ENCODE measurements at regions not wholly inside any gene's neighbourhood (a gene's known extent, or its start where the extent isn't known, plus 50 kb on each side); places are given as distances from the start of the nearest gene placed in this dataset.
"Not testable (repeated sequence)": the region's sequence is repeated elsewhere in the genome, so short reads cannot be mapped to it uniquely, and the experiment has no call there.

DNA sequence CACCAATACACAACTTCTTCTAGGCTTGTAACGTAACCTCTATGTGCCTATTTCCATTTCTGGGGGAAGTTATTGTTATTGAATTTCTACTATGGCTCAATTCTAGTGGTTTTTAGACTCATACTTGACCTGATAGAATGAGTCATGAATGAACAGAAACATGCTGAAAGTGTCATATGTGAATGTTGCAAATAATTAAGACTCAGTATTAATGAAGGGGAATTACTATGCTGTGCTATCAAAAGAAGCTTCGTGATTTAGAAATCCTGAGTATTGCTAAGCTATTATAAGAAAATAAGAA is 135.1 kb upstream of the ZWINT start:
- Mint-ChIP-seq H3K36me3 (ENCODE audit: low read depth) (no peaks in the 10 kb centered on the region), H3K27ac (no peak overlapping the region), H3K4me3 (no peak overlapping the region), H3K27me3 (ENCODE audit: low read depth) (no peaks in the 10 kb centered on the region), H3K4me1 (ENCODE audit: low read depth) (no peaks in the 10 kb centered on the region), H3K9me3 (peaks cover 8% of the 10 kb centered on the region)

DNA sequence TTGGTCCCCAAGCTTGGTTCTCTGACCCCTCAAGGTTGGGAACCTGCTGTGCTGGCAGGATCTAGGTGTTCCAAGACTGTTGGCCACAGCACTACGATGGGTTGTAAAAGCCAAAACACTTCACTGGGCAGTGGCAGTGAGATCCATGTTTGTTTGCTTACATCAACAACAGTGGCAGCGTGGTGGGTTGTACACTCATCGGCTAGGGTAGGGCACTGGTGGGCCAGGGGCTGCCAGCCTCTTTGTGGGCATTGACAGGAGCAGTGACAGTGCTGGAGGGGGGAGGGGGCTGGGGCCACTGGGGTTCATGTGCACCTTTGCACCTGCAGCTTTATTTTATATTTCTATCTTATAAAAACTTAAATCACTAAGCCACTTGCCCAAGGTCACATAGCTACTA is 126.7 kb upstream of the ZWINT start:
- H3K4me3 Mint-ChIP-seq: no peak overlapping the region
- H3K36me3 Mint-ChIP-seq (ENCODE audit: low read depth): no peaks in the 10 kb centered on the region
- no peaks in the 10 kb centered on the region for H3K27me3 Mint-ChIP-seq (ENCODE audit: low read depth)
- H3K9me3 Mint-ChIP-seq: peaks cover 3% of the 10 kb centered on the region
- no peaks in the 10 kb centered on the region for H3K4me1 Mint-ChIP-seq (ENCODE audit: low read depth)
- H3K27ac Mint-ChIP-seq: no peak overlapping the region

DNA sequence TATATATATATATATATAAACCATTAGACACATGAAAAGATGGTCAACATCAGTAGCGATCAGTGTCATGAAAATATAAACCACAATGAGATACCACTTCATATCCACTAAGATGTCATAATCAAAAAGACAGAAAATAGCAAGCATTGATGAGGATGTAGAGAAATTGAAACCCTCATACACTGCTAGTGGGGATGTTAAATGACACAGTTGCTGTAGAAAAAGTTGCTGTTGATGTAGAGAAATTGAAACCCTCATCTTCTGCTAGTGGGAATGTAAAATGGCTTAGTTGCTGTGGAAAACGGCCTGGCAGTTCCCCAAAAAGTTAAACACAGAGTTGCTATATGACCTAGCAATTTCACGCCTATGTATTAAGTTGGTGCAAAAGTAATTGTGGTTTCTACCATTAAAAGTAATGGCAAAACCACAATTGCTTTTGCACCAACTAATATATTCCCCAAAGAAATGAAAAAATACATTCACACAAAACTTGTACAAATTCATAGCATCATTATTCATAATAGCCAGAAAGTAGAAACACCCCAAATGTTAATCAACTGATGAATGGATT is 120.5 kb upstream of the ZWINT start:
- no peaks in the 10 kb centered on the region for H3K27me3 Mint-ChIP-seq (ENCODE audit: low read depth)
- H3K4me1 Mint-ChIP-seq (ENCODE audit: low read depth): no peaks in the 10 kb centered on the region
- H3K4me3 Mint-ChIP-seq: no peak overlapping the region
- no peak overlapping the region for H3K27ac Mint-ChIP-seq
- no peaks in the 10 kb centered on the region for H3K9me3 Mint-ChIP-seq
- no peaks in the 10 kb centered on the region for H3K36me3 Mint-ChIP-seq (ENCODE audit: low read depth)

GRCh38 chr10:56472978-56473377 is 111.9 kb upstream of the ZWINT start:
- no peak overlapping the region for H3K4me3 Mint-ChIP-seq
- no peaks in the 10 kb centered on the region for H3K4me1 Mint-ChIP-seq (ENCODE audit: low read depth)
- no peak overlapping the region for H3K27ac Mint-ChIP-seq
- H3K9me3 Mint-ChIP-seq: no peaks in the 10 kb centered on the region
- H3K27me3 Mint-ChIP-seq (ENCODE audit: low read depth): no peaks in the 10 kb centered on the region
- no peaks in the 10 kb centered on the region for H3K36me3 Mint-ChIP-seq (ENCODE audit: low read depth)

GRCh38 chr10:56470701-56471100 is 109.6 kb upstream of the ZWINT start:
- Mint-ChIP-seq H3K36me3 (ENCODE audit: low read depth) (no peaks in the 10 kb centered on the region), H3K27ac (no peak overlapping the region), H3K27me3 (ENCODE audit: low read depth) (no peaks in the 10 kb centered on the region), H3K9me3 (peaks cover 6% of the 10 kb centered on the region), H3K4me1 (ENCODE audit: low read depth) (no peaks in the 10 kb centered on the region), H3K4me3 (no peak overlapping the region)

DNA sequence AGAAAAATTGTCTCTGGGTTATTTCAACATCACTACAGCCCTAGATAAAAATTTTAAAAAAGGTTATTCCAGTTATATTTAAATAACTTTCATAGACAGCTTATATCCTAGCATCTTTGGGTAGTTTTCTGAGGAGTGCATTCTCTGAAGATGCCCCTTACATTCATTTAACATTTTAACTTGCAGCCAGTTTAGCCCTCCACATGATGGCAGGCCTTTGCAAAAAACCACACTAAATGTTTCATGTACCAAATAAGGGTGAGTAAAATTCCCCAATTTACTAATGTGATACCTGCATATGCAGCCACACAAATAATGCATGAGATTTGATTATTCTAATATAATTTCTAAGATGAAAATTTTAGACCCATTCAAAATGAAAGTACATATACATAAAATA is 108.4 kb upstream of the ZWINT start:
- no peaks in the 10 kb centered on the region for H3K36me3 Mint-ChIP-seq (ENCODE audit: low read depth)

DNA sequence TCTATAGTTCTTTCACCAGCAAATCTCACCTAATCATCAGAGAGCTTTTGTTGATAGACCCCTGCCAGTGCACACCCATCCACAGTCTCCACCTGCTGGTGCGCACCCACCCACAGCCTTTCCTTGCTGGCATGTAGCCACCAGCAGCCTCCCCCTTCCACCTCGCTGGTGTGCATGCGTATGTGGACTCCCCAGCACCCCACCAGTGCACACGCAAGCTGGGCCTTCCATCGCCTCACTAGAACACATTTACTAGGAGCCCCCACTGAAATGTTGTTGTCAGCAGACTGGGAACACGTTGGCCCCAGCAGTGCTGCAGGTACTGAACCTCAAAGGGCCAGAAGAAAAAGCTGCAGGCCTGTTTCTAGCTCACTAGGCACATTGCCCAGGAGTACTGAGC is 104.9 kb upstream of the ZWINT start:
- Mint-ChIP-seq H3K9me3 (peaks cover 6% of the 10 kb centered on the region), H3K27ac (no peak overlapping the region), H3K27me3 (ENCODE audit: low read depth) (no peaks in the 10 kb centered on the region), H3K4me1 (ENCODE audit: low read depth) (no peaks in the 10 kb centered on the region), H3K4me3 (no peak overlapping the region), H3K36me3 (ENCODE audit: low read depth) (no peaks in the 10 kb centered on the region)

More for the DNA sequence above, 108.4 kb upstream of the ZWINT start:
- Mint-ChIP-seq H3K27ac (no peak overlapping the region), H3K4me1 (ENCODE audit: low read depth) (no peaks in the 10 kb centered on the region), H3K4me3 (no peak overlapping the region), H3K27me3 (ENCODE audit: low read depth) (no peaks in the 10 kb centered on the region), H3K9me3 (peaks cover 6% of the 10 kb centered on the region)

- no peaks in the 10 kb centered on the region for H3K36me3 Mint-ChIP-seq (ENCODE audit: low read depth)
- H3K27me3 Mint-ChIP-seq (ENCODE audit: low read depth): no peaks in the 10 kb centered on the region
- H3K4me3 Mint-ChIP-seq: no peak overlapping the region
- H3K27ac Mint-ChIP-seq: no peak overlapping the region
- no peaks in the 10 kb centered on the region for H3K4me1 Mint-ChIP-seq (ENCODE audit: low read depth)
- peaks cover 13% of the 10 kb centered on the region for H3K9me3 Mint-ChIP-seq
Measured at GRCh38 chr10:56449770-56450169, 88.7 kb upstream of the ZWINT start.

- H3K4me3 Mint-ChIP-seq; H3K27ac Mint-ChIP-seq; H3K4me1 Mint-ChIP-seq (ENCODE audit: low read depth); H3K36me3 Mint-ChIP-seq (ENCODE audit: low read depth); H3K27me3 Mint-ChIP-seq (ENCODE audit: low read depth): not testable (repeated sequence)
- peaks cover 13% of the 10 kb centered on the region for H3K9me3 Mint-ChIP-seq
Measured at GRCh38 chr10:56447613-56448012, 86.6 kb upstream of the ZWINT start.

GRCh38 chr10:56441337-56441736 is 80.3 kb upstream of the ZWINT start:
- H3K27me3 Mint-ChIP-seq (ENCODE audit: low read depth); H3K27ac Mint-ChIP-seq; H3K4me1 Mint-ChIP-seq (ENCODE audit: low read depth); H3K36me3 Mint-ChIP-seq (ENCODE audit: low read depth); H3K4me3 Mint-ChIP-seq; H3K9me3 Mint-ChIP-seq: not testable (repeated sequence)

Measured in T-helper 1 cell treated with Interleukin-12 subunit alpha and Interleukin-12 subunit beta and Interleukin-4 antibody, amounts not matched to agents 30 μg/mL and 1 μg/mL, for 36 hours (primary cell).